AG09309 (cell line): ENCODE measurements at regions not wholly inside any gene's neighbourhood (a gene's known extent, or its start where the extent isn't known, plus 50 kb on each side); places are given as distances from the start of the nearest gene placed in this dataset.

ENCODE experiments used
- DNase-seq: peaks from one replicate; pipeline ENCODE4 v3.0.0-alpha.2; 2010; ENCODE audit warnings: low read depth
- H3K4me3 ChIP-seq: 2 replicates; pipeline ENCODE4 v1.5.1; 2011; ENCODE audit warnings: mild to moderate bottlenecking, low read depth, low read length, moderate library complexity; ENCODE audit not compliant: control insufficient read depth
- CTCF ChIP-seq: IDR thresholded peaks from 2 replicates; pipeline ENCODE4 v1.5.1; 2011; ENCODE audit warnings: mild to moderate bottlenecking, low read depth, low read length, inconsistent platforms; ENCODE audit not compliant: insufficient read depth, control insufficient read depth; ENCODE audit errors: missing control alignments

- no peak for TF ChIP-seq CTCF
- no peak overlapping the region for H3K4me3 ChIP-seq
- DNase-seq = no peak
Observed at GRCh38 chr6:140538926-140539325, 1164.5 kb upstream of the CITED2 start.

GRCh38 chr6:140537834-140538705 is 1163.6 kb upstream of the CITED2 start:
- peak; percentile 100 for DNase-seq
- no peak overlapping the region for H3K4me3 ChIP-seq
- TF ChIP-seq CTCF = no peak

DNA sequence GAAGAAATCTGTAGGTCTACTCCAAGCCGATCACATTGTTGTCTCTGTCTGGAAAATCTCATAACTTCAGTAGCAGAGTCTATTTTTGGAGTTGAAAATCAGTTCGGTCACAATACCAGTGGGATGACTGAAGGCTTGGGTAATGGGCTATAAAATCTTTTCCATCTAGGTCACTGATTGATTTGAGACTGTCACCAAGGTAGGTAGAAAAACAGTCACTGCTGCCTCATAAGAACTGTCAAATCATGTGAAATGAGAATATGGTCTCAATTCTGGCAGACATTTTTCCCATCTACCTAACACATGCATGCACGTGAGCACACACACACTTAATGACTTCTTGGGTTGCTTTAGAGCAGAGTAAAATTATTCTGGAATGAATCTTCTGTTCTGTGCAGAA is 1162.8 kb upstream of the CITED2 start:
- H3K4me3 ChIP-seq = no peak overlapping the region
- no peak for TF ChIP-seq CTCF
- DNase-seq = no peak

DNA sequence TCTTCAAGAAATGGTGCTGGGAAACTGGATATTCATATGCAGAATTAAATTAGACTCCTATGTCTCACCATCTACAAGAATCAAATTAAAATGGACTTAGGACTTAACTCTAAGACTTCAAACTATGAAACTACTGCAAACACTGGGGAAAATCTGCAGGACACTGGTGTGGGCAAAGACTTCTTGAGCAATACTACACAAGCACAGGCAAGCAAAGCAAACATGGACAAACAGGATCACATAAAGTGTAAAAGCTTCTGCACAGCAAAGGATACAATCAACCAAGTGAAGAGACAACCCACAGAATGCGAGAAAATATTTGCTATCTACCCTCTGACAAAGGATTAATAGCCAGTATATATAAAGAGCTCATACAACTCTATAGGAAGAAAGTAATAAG is 1161.1 kb upstream of the CITED2 start:
- DNase-seq = no peak
- no peak for TF ChIP-seq CTCF
- H3K4me3 ChIP-seq = no peak overlapping the region

GRCh38 chr6:140533526-140533925 is 1159.1 kb upstream of the CITED2 start:
- TF ChIP-seq CTCF = no peak
- DNase-seq = no peak
- H3K4me3 ChIP-seq = no peak overlapping the region

- no peak for TF ChIP-seq CTCF
- no peak for DNase-seq
- no peak overlapping the region for H3K4me3 ChIP-seq
Observed at GRCh38 chr6:140504776-140505175, 1130.3 kb upstream of the CITED2 start.
